Heart right ventricle (tissue), 16 donors: ENCODE measurements at regions not wholly inside any gene's neighbourhood (a gene's known extent, or its start where the extent isn't known, plus 50 kb on each side); places are given as distances from the start of the nearest gene placed in this dataset.

Experiments
- ATAC-seq, 8 donors: fragments of 200-7000 bp; cut with Tn5 transposase; one replicate each; pipeline ENCODE4 v1.9.1; 2020; ENCODE audit warnings: mild to moderate bottlenecking in 8 of 8, moderate library complexity in 8 of 8, moderate number of reproducible peaks in 1 of 8
- DNase-seq, 2 donors: peaks; one replicate each; pipeline ENCODE4 v3.0.0-alpha.2; 2020
- H3K27ac ChIP-seq, 10 donors: fragments of 200-600 bp; sonication (generic) in 2 of 10; one replicate each; pipeline versions ENCODE4 v1.5.0 to v1.8.0; 2020 to 2022; ENCODE audit warnings: mild to moderate bottlenecking in 3 of 10
- H3K27me3 ChIP-seq, 7 donors: fragments of 200-600 bp; one replicate each; pipeline ENCODE4 v1.8.0; 2021 to 2022; ENCODE audit warnings: mild to moderate bottlenecking in 2 of 7
- H3K36me3 ChIP-seq, 9 donors: fragments of 200-600 bp; sonication (generic) in 1 of 9; one replicate each; pipeline versions ENCODE4 v1.5.0 to v1.8.0; 2020 to 2022; ENCODE audit warnings: mild to moderate bottlenecking in 2 of 9
- H3K4me1 ChIP-seq, 9 donors: fragments of 200-600 bp; sonication (generic) in 1 of 9; one replicate each; pipeline versions ENCODE4 v1.5.0 to v1.8.0; 2020 to 2022; ENCODE audit warnings: mild to moderate bottlenecking in 4 of 9
- H3K4me3 ChIP-seq, 10 donors: fragments of 200-600 bp; sonication (generic) in 2 of 10; one replicate each; pipeline versions ENCODE4 v1.5.0 to v1.8.0; 2020 to 2022; ENCODE audit warnings: mild to moderate bottlenecking in 7 of 10, moderate library complexity in 2 of 10
- H3K9me3 ChIP-seq, 11 donors: fragments of 200-600 bp in 10 of 11; sonication (generic) in 2 of 11; one replicate each; pipeline versions ENCODE4 v1.5.0 to v1.8.0; 2013 to 2022; ENCODE audit warnings: mild to moderate bottlenecking in 2 of 11, control low read depth in 1 of 11, moderate library complexity in 1 of 11
- CTCF ChIP-seq, 9 donors: fragments of 200-600 bp; sonication (generic) in 2 of 9; IDR thresholded peaks; one replicate each; pipeline versions ENCODE4 v1.5.0 to v1.8.0; 2021 to 2022; ENCODE audit warnings: antibody characterized with exemption in 9 of 9, mild to moderate bottlenecking in 5 of 9, moderate library complexity in 1 of 9
- WGBS, 2 donors: extraction: QIAGEN DNeasy Blood & Tissue Kit; methylation state at CpG; one replicate each; pipeline ENCODE4 v1.1.7; 2013; ENCODE audit warnings: inconsistent platforms in 1 of 2; 5-methylcytosine and 5-hydroxymethylcytosine counted together
- intact Hi-C, 10 donors: fragments of 100-400 bp; cut with DNase I; formaldehyde crosslinking; loops; one replicate each; pipeline versions ENCODE4 v1.11.1 to v1.14.2; 2022
- donor health status: Arrhythmogenic right ventricular cardiomyopathy.
- donor health status: ischemic (EF 13 %, LVEDD 7.1; RV severe dilation, severe dysfunction).
- donor health status: healthy with polysubstance abuse.
- donor health status: DM: no; HTN: yes; CAD: no.
- donor health status: DM: no; HTN: no; CAD: no.
- donor health status: ischemic (EF 25% LVEDD 6.9; RV normal size, moderate dysfunction).
- donor health status: ischemic (EF 25% LVEDD 5.7; RV mildly dilated, moderate dysfunction).
- donor health status: healthy.
- donor health status: DM: yes; HTN: yes; CAD: no.
- donor health status: Ischemic cardiomyopathy.
- donor health status: ischemic (EF 35%, LVEDD 5.7; RV mildly dilated, moderate dysfunction).
- donor health status: nonischemic (EF 11% LVEDD 7.7; RV severe dilation, severe dysfunction).
- donor health status: DM: yes; HTN: yes; CAD: no.
- donor health status: PGD.
- donor health status: ischemic (EF 29% LVEDD 5.4; RV normal size, mild dysfunction).
- donor health status: nonischemic (EF 23%, LVEDD 6.1; RV moderate dilation, normal function).

GRCh38 chr5:145166110-145166509 lies 669.0 kb downstream of the PRELID2 start:
- Histone ChIP-seq H3K36me3 (no peaks in the 10 kb centered on the region), H3K27me3 (peaks cover 0 to 3% (median 0%) of the 10 kb centered on the region in 7 donors), H3K4me1 (no peaks in the 10 kb centered on the region), H3K27ac (no peak overlapping the region), H3K9me3 (no peaks in the 10 kb centered on the region), H3K4me3 (no peak overlapping the region)
- ATAC-seq (no peak), DNase-seq (no peak)
- WGBS, 2 donors: 75 to 82% methylated on average over 5 of the region's 5 CpGs
- TF ChIP-seq CTCF (IDR thresholded peaks at IDR 0.05): no peak
- intact Hi-C loops: no loop called here

- no peak for DNase-seq
- Histone ChIP-seq H3K4me1 (no peaks in the 10 kb centered on the region), H3K27ac (no peak overlapping the region), H3K9me3 (no peaks in the 10 kb centered on the region), H3K36me3 (no peaks in the 10 kb centered on the region), H3K4me3 (no peak overlapping the region), H3K27me3 (peaks cover 0 to 3% (median 0%) of the 10 kb centered on the region in 7 donors)
- intact Hi-C loops: no loop called here
- no peak for ATAC-seq
- 57 to 64% methylated on average over 3 of the region's 3 CpGs for WGBS, 2 donors
- no peak for TF ChIP-seq CTCF (IDR thresholded peaks at IDR 0.05)
Observed at GRCh38 chr5:145163876-145164275, 671.3 kb downstream of the PRELID2 start.

GRCh38 chr5:145162626-145163025 lies 672.5 kb downstream of the PRELID2 start:
- Histone ChIP-seq H3K4me3 (no peak overlapping the region), H3K27me3 (peaks cover 0 to 3% (median 0%) of the 10 kb centered on the region in 7 donors), H3K36me3 (no peaks in the 10 kb centered on the region), H3K9me3 (no peaks in the 10 kb centered on the region), H3K4me1 (no peaks in the 10 kb centered on the region), H3K27ac (no peak overlapping the region)
- ATAC-seq (no peak), DNase-seq (no peak)
- TF ChIP-seq CTCF (IDR thresholded peaks at IDR 0.05): no peak
- intact Hi-C loops: no loop called here

- DNase-seq (no peak), ATAC-seq (no peak)
- Histone ChIP-seq H3K4me3 (no peak overlapping the region), H3K4me1 (no peaks in the 10 kb centered on the region), H3K36me3 (no peaks in the 10 kb centered on the region), H3K9me3 (no peaks in the 10 kb centered on the region), H3K27ac (no peak overlapping the region), H3K27me3 (peaks cover 0 to 3% (median 0%) of the 10 kb centered on the region in 7 donors)
- intact Hi-C loops: no loop called here
- 61 to 75% methylated on average over 3 of the region's 3 CpGs for WGBS, 2 donors
- TF ChIP-seq CTCF (IDR thresholded peaks at IDR 0.05): no peak
Observed at GRCh38 chr5:145161391-145161790, 673.8 kb downstream of the PRELID2 start.

- intact Hi-C loops: no loop called here
- 70 to 75% methylated on average over 4 of the region's 4 CpGs for WGBS, 2 donors
Observed at GRCh38 chr5:145160679-145161078, 674.5 kb downstream of the PRELID2 start.

More at GRCh38 chr5:145160679-145161078, 674.5 kb downstream of the PRELID2 start:
- DNase-seq: no peak
- ATAC-seq: no peak
- Histone ChIP-seq H3K4me3 (no peak overlapping the region), H3K9me3 (no peaks in the 10 kb centered on the region), H3K27ac (no peak overlapping the region), H3K4me1 (no peaks in the 10 kb centered on the region), H3K36me3 (no peaks in the 10 kb centered on the region), H3K27me3 (peaks cover 0 to 3% (median 0%) of the 10 kb centered on the region in 7 donors)
- no peak for TF ChIP-seq CTCF (IDR thresholded peaks at IDR 0.05)
